Right renal pelvis (tissue), 4 donors: ENCODE measurements at regions not wholly inside any gene's neighbourhood (a gene's known extent, or its start where the extent isn't known, plus 50 kb on each side); places are given as distances from the start of the nearest gene placed in this dataset.
"Not testable (repeated sequence)": the region's sequence is repeated elsewhere in the genome, so short reads cannot be mapped to it uniquely, and the experiment has no call there.

ENCODE experiments used
- DNase-seq, 4 donors: peaks; one replicate each; pipeline ENCODE4 v3.0.0-alpha.2; 2013; ENCODE audit warnings: low read depth in 4 of 4, low spot score in 3 of 4, missing footprints in 1 of 4

DNA sequence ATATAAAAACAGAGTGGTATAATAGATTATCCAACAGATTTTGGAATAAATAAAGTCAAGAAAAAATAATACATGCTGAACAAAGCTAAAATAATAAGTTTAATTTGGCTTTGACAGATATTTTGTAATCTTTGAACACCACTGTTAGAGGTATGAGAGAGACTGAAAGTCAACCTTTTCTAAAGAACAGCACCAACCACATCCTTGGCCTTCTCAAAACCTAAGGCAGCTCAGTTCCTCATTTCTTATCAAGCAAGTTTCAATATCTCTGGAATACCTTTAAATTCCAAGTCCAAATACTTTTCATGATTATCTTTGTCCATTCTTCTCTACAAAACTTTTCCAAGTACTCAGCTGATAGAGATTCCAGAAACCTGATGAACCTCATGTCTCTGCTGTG is 1603.8 kb downstream of the CDH8 start:
- no peak for DNase-seq

GRCh38 chr16:60419859-60420258 is 1616.4 kb downstream of the CDH8 start:
- no peak for DNase-seq

DNA sequence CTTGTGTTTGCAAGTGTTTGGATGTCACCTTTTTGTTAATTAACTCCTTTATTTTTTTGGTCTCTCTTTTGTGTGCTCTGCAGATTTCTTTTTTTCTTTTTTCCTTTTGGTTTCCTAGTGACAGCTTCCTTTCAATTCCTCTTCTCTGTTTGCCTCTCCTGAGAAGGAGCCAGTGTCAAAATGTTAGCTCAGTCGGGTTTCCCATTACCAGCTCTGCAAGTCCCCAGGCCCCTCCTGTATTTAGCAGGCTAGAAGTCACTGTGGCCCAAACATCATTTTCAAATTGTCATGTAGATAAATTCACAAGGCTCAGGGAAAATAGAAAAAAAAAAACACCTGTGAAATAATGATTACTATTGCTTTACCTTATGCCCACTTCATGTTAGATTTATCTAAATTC is 1621.6 kb downstream of the CDH8 start:
- no peak for DNase-seq

DNA sequence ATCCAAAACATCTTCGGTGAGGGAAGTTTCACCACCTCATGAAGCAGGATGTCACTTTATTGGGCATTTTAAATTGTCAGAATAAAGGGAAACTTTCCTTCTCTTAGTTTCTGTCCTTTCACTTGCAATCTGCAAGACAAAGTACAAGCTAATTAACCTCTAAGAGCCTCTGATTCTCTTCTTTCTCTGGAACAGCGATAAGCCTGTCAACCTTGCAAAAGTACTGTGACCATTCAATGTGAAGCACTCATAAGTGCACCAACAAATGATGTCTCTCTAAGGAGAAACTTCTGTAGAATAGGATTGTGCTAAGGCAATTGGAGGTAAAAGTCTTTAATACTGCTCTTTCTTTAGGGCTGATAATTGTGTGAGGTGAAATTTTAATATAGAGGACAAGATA is 1622.3 kb downstream of the CDH8 start:
- DNase-seq, result no peak

DNA sequence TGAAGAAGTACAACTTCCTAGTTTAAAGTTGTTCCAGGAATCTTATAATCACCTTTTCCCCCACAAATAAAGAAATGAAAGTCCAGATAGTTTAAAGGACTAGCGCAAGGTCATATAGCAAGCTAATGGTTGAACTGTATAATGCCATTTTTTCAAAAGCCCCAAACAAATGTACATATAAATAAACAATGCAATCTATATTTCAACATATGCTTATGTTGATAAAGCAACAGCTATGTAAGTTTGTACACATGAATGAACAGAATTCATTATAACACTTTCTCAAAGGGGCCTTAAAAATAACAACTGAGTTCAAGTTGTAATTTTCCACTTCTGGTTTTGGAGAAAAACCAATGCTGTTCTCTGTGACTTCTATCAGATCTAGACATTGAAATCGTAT is 1628.6 kb downstream of the CDH8 start:
- DNase-seq, result no peak

DNA sequence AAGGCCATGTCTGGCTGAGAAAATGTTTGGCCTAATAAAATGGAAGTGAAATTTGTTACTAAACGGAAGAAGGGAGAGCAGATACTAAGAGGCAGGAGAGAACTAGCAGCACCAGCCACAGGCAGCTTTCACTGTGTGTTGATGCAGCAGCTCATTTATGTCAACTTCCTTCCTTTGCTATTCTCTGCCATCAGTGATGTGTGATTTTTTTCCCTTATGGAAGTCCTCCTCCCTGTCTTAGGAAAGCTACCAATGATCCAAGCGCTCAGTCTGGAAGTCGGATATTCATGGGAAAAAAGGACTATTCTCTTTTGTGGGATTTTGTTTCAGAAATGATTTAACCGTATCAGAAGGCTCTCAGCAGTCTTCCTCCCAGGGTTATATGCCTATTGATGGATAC is 1629.2 kb downstream of the CDH8 start:
- no peak for DNase-seq

GRCh38 chr16:60405286-60405685 is 1631.0 kb downstream of the CDH8 start:
- DNase-seq, result no peak

- no peak for DNase-seq
Observed at GRCh38 chr16:60404401-60404800, 1631.8 kb downstream of the CDH8 start.

DNA sequence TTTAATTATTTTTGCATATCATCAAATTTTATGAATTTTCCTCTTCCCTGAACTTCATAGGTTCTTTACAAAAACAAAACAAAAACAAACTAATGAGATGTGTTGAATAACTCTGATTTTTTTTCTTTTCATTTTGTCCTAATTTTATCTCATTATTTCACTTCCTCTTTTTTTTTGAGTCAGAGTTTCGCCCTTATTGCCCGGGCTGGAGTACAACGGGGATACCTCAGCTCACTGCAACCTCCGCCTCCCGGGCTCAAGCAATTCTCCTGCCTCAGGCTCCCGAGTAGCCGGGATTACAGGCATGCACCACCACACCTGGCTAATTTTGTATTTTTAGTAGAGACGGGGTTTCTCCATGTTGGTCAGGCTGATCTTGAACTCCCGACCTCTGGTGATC is 1633.3 kb downstream of the CDH8 start:
- not testable (repeated sequence) for DNase-seq

DNA sequence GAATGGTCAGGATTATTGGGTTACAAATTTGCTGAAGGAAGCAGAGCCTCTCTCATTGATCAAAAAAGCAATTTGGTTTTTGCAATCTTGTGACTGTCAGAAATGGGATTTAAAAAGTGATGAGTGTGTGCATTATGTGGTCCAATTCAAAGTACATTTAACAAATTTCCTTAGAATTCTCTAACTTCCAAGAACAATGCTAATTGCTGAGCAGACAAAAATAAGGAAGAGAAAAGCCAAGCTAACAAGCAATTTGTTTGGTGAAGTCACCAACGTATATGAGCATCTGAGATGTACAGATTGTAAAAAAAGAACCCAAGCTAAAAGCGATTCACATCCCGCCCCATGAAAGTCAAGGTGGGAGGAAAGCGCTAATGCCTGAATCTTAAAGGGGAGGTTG is 1643.9 kb downstream of the CDH8 start:
- no peak for DNase-seq

- no peak for DNase-seq
Observed at GRCh38 chr16:60371591-60371990, 1637.5 kb upstream of the GOT2 start.

GRCh38 chr16:60367739-60368138 is 1633.6 kb upstream of the GOT2 start:
- DNase-seq, result no peak

- DNase-seq, result no peak
Observed at GRCh38 chr16:60363566-60363965, 1629.5 kb upstream of the GOT2 start.

DNA sequence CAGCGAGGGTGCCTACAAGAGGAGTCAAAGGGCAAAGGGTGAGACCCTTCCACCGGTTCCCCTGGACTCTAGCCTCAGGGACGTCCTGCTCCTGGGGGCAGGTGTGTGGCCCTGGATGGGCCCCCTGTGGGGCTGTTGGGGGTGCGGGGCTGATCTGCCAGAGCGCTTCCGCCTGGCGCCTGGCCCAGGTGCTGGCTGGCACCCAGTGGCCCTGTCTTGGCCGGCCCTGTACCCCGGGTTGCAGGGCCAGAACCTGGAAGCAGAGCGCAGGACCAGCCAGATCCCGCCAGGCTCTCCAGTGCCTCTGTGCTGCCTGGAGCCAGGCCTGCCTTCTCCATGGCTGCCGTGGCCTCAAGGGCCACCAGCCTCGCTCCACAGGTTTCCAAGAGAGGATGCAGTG is 1625.8 kb upstream of the GOT2 start:
- DNase-seq, result not testable (repeated sequence)

GRCh38 chr16:60359412-60359811 is 1625.3 kb upstream of the GOT2 start:
- not testable (repeated sequence) for DNase-seq

DNA sequence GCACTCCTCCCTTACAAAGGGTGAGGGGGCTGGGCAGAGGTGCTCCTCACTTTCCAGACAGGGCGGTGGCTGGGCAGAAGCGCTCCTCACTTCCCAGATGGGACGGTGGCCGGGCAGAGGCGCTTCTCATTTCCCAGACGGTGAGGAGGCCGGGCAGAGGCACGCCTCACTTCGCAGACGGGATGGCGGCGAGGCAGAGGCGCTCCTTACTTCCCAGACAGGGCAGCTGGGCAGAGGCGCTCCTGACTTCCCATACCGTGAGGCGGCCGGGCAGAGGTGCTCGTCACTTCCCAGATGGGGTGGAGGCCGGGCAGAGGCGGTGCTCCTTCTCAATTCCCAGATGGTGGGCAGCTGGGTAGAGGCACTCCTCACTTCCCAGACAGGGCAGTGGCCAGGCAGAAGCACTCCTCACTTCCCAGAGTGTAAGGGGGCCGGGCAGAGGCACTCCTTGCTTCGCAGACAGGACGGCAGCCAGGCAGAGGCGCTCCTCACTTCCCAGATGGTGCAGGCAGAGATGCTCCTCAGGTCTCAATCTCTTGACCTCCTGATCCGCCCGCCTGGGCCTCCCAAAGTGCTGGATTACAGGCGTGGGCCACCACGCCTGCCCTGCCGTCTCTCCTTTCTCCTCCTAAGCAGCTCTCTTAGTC is 1623.9 kb upstream of the GOT2 start:
- not testable (repeated sequence) for DNase-seq

DNA sequence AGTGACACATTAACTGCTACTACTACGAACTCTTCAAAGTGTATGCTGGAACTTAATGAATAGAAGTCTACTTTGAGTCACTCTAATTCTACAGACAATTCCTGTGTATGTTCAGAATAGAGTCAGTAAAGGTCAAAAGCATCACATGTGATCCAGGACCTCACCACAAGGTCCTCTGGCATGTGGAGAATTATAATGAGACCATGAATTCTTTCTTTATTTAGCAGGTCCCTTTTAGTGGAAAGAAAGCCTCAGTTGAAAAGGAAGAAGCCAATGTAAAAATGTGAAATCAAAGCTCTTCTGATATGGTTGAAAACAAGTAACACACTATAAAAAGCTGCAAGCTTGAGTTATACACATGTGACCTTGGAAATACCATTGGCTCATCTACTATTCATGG is 1612.1 kb upstream of the GOT2 start:
- no peak for DNase-seq

GRCh38 chr16:60337671-60338070 is 1603.6 kb upstream of the GOT2 start:
- no peak for DNase-seq

GRCh38 chr16:60331168-60331567 is 1597.1 kb upstream of the GOT2 start:
- DNase-seq, result no peak

DNA sequence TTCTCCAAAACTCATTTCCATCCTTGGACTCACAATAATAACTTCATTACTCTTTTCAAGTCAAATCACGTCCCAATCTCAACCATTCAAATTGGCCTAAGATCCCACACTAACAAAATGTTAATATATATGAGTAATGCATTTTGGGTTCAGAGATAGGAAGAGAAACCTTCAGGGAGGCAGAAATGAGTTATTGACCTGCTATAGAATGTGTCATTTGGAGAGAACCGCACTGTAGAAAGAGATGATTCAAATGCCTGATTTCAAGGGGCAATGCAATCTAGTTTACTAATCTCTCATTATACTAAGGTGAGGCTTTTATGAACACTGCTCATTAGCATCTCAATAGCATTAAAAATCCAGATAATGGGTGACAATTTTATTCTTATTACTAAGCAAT is 1595.0 kb upstream of the GOT2 start:
- no peak for DNase-seq

DNA sequence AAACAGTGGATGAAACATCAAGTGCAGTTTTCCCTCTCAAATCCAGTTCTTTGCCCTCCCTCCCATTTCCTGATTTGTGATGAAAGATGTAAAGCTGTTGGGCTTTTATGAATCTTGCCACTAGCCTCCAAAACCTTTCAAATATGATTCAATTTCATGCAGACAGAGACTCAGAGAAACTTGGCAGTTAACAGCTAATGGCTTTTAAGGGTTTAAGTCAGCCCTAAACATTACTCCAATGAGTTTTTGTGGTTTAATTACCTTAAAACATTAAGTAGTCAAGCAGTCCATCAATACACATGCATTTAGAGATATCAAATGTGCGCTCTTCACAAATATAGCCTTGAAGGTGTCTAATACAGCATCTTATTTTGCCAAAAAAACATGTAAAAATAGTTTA is 1594.0 kb upstream of the GOT2 start:
- no peak for DNase-seq

GRCh38 chr16:60318486-60318885 is 1584.4 kb upstream of the GOT2 start:
- DNase-seq, result no peak

DNA sequence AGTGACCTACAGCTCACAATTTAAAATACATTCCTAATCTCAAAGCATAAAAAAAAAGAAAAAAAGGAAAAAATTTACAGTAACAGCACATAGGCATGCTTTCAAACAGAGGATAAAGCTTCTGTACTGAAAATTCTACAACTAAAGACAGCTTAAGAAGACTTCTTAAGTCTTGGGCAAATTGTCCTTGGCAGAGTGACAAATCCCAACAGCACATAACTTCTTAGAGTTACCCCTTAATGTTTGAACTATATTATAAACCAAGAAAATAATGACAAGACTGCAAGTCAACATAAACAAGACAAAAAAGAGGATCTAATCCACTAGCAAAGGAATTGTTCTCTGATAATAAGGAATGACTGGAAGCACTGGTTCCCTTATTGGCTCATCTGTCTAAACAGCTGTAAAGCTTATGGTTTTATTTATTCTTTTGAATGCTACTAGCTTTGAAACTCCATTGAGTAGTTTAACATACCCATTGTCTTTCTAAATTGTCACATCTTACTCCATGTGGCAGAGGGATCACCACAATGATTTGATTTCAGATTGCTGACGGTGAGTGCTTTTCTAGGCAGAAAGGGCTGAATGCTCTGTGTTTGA is 1576.8 kb upstream of the GOT2 start:
- DNase-seq, result no peak
